ENCODE measurements at regions not wholly inside any gene's neighbourhood (a gene's known extent, or its start where the extent isn't known, plus 50 kb on each side); places are given as distances from the start of the nearest gene placed in this dataset.
A peak's percentile ranks its signal among the peaks of the same experiment; 100 is the strongest.

DNA sequence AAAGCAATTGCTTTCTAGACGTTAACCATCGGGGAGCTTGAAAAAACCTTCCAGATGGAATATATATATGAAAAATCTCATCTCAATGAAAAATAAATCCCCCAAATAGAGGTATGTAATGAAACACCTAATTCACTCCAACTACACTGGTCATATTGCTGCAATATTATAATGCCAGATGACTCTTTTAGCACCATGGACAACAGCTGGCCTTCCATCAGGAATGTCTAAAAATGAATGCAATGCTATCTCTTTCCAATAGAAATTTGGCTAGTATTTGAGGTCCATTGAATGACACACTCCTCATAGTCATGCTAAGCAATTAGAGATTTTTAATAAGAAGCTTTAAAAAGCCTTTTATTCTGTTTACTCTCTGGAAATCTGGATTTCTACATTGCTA lies 340.2 kb upstream of the BRINP1 start:
- BruUV-seq (replicated peaks) = no TSS peak
- ChIA-PET POLR2A (no interaction called here), CTCF (interaction anchor here (0.7 kb wide), 1 partner anchor 127 kb away, joined by 4 read pairs; no protein-coding TSS in a partner anchor)
- TF ChIP-seq, protein P1, sequence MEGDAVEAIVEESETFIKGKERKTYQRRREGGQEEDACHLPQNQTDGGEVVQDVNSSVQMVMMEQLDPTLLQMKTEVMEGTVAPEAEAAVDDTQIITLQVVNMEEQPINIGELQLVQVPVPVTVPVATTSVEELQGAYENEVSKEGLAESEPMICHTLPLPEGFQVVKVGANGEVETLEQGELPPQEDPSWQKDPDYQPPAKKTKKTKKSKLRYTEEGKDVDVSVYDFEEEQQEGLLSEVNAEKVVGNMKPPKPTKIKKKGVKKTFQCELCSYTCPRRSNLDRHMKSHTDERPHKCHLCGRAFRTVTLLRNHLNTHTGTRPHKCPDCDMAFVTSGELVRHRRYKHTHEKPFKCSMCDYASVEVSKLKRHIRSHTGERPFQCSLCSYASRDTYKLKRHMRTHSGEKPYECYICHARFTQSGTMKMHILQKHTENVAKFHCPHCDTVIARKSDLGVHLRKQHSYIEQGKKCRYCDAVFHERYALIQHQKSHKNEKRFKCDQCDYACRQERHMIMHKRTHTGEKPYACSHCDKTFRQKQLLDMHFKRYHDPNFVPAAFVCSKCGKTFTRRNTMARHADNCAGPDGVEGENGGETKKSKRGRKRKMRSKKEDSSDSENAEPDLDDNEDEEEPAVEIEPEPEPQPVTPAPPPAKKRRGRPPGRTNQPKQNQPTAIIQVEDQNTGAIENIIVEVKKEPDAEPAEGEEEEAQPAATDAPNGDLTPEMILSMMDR (IDR thresholded peaks at IDR 0.05; ENCODE audit: unreplicated experiment) = no peak
- peak; percentile 0 for DNase-seq (ENCODE audit: unreplicated experiment)
- no peaks in the 10 kb centered on the region for H3K4me1 Mint-ChIP-seq (ENCODE audit: insufficient read depth, unreplicated experiment)
- no peaks in the 10 kb centered on the region for H3K27me3 Mint-ChIP-seq (ENCODE audit: insufficient read depth, unreplicated experiment)
- H3K27ac Mint-ChIP-seq (ENCODE audit: low read depth, unreplicated experiment) = no peak overlapping the region
- H3K4me3 Mint-ChIP-seq (ENCODE audit: unreplicated experiment) = no peak overlapping the region
- intact Hi-C loops (cut with micrococcal nuclease) = no loop called here
- peaks cover 43% of the 10 kb centered on the region for H3K9me3 Mint-ChIP-seq (ENCODE audit: unreplicated experiment)
- H3K36me3 Mint-ChIP-seq (ENCODE audit: insufficient read depth, unreplicated experiment) = no peaks in the 10 kb centered on the region

DNA sequence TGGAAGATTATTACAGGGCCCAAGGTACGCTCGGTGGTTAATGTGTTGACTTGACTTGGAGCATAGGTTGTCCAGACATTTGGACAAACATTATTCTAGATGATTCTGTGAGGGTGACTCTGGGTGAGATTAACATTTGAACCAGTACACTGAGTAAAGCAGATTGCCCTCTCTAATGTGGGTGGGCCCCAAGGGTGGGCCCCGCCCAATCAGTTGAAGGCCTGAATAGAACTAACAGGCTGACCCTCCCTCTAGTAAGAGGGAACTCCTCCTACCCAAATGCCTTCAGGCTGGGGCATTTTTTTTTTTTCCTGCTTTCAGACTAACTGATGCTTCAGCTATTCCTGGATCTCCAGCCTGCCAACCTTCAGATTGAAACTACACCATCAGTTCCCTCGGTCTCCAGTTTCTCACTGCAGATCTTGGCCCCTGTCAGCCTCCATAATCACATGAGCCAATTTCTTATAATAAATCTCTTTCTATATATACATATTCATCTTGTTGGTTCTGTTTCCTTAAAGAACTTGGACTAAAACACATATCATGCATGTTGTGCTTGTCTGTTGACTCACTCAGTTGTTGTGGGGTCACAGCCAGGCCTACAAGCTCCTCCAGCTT lies 338.1 kb upstream of the BRINP1 start:
- H3K9me3 Mint-ChIP-seq (ENCODE audit: unreplicated experiment) = peaks cover 44% of the 10 kb centered on the region
- CTCF ChIA-PET = interaction anchor here (0.9 kb wide), 1 partner anchor 262 kb away, joined by 3 read pairs; no protein-coding TSS in a partner anchor
- no peak for DNase-seq (ENCODE audit: unreplicated experiment)
- H3K4me3 Mint-ChIP-seq (ENCODE audit: unreplicated experiment) = no peak overlapping the region
- H3K4me1 Mint-ChIP-seq (ENCODE audit: insufficient read depth, unreplicated experiment) = no peaks in the 10 kb centered on the region
- no peak overlapping the region for H3K27ac Mint-ChIP-seq (ENCODE audit: low read depth, unreplicated experiment)
- no peaks in the 10 kb centered on the region for H3K36me3 Mint-ChIP-seq (ENCODE audit: insufficient read depth, unreplicated experiment)
- intact Hi-C loops (cut with micrococcal nuclease) = no loop called here
- POLR2A ChIA-PET = no interaction called here
- H3K27me3 Mint-ChIP-seq (ENCODE audit: insufficient read depth, unreplicated experiment) = no peaks in the 10 kb centered on the region
- BruUV-seq (replicated peaks) = no TSS peak
- TF ChIP-seq, protein P1 (IDR thresholded peaks at IDR 0.05; ENCODE audit: unreplicated experiment) = no peak

DNA sequence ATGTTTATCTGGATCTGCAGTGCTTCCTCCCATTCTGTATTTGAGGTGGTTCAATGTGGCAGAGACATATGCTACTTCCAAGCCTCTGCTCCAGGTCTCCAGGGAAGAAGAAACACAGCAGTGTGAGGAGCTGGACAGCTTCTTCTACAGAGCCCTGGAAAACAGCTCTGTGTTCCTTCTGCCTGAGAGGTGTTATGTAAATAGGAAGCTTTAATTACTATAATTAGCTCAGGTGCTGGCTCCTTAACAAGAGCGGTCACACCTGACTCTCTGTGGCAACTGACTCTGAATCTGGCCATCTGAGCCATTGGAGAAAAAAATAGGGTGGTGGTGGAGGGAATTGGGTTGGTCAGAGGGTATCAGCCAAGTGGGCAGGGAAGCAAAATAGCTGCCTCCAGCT lies 332.4 kb upstream of the BRINP1 start:
- DNase-seq (ENCODE audit: unreplicated experiment) = no peak
- Mint-ChIP-seq H3K9me3 (ENCODE audit: unreplicated experiment) (peaks cover 33% of the 10 kb centered on the region), H3K4me1 (ENCODE audit: insufficient read depth, unreplicated experiment) (no peaks in the 10 kb centered on the region), H3K27ac (ENCODE audit: low read depth, unreplicated experiment) (no peak overlapping the region), H3K27me3 (ENCODE audit: insufficient read depth, unreplicated experiment) (no peaks in the 10 kb centered on the region), H3K4me3 (ENCODE audit: unreplicated experiment) (no peak overlapping the region), H3K36me3 (ENCODE audit: insufficient read depth, unreplicated experiment) (no peaks in the 10 kb centered on the region)
- CTCF ChIA-PET = no interaction called here
- no TSS peak for BruUV-seq (replicated peaks)
- TF ChIP-seq, protein P1 (IDR thresholded peaks at IDR 0.05; ENCODE audit: unreplicated experiment) = no peak
- intact Hi-C loops (cut with micrococcal nuclease) = no loop called here
- POLR2A ChIA-PET = no interaction called here

DNA sequence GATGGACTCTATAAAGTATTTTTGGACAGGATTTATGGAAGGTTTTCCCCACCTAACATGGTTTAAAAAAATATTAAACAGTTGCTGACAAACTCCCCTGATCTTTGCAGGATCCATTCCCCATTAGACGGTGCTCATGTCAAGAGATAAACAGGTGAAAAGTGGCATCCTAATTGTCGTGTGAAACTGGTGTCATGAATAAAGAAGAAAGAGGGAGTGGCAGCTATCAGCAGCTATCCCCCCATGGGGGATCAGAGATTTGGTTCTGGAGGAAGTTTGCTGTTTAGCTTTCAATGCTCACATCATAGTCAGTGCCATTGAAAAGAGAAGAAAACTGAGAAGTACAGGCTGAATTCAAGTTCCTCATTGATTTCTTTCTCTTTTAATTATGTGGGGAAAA lies 329.3 kb upstream of the BRINP1 start:
- POLR2A ChIA-PET = no interaction called here
- BruUV-seq (replicated peaks) = no TSS peak
- intact Hi-C loops (cut with micrococcal nuclease) = loop anchor here (10.0 kb wide), 1 partner anchor 134 kb away; no protein-coding TSS in a partner anchor

More for the DNA sequence above, 329.3 kb upstream of the BRINP1 start:
- no peak for DNase-seq (ENCODE audit: unreplicated experiment)
- H3K27ac Mint-ChIP-seq (ENCODE audit: low read depth, unreplicated experiment) = no peak overlapping the region
- H3K4me1 Mint-ChIP-seq (ENCODE audit: insufficient read depth, unreplicated experiment) = no peaks in the 10 kb centered on the region
- TF ChIP-seq, protein P1 (IDR thresholded peaks at IDR 0.05; ENCODE audit: unreplicated experiment) = no peak
- no peak overlapping the region for H3K4me3 Mint-ChIP-seq (ENCODE audit: unreplicated experiment)
- no peaks in the 10 kb centered on the region for H3K36me3 Mint-ChIP-seq (ENCODE audit: insufficient read depth, unreplicated experiment)
- H3K27me3 Mint-ChIP-seq (ENCODE audit: insufficient read depth, unreplicated experiment) = no peaks in the 10 kb centered on the region
- CTCF ChIA-PET = no interaction called here
- H3K9me3 Mint-ChIP-seq (ENCODE audit: unreplicated experiment) = peaks cover 33% of the 10 kb centered on the region

Measured in MCF 10A (cell line).